ENCODE measurements at regions not wholly inside any gene's neighbourhood (a gene's known extent, or its start where the extent isn't known, plus 50 kb on each side); places are given as distances from the start of the nearest gene placed in this dataset.

GRCh38 chr7:82701949-82702348, 258.4 kb upstream of the CACNA2D1 start:
- Histone ChIP-seq H3K4me3 (ENCODE audit: control insufficient read depth in 1 of 7, extremely low read depth in 1 of 7, insufficient read depth in 4 of 7, low read depth in 2 of 7, low read length in 6 of 7) (no peak overlapping the region), H3K27ac (ENCODE audit: insufficient read depth in 1 of 2, low read depth in 1 of 2, low read length in 2 of 2, poor library complexity in 1 of 2, severe bottlenecking in 2 of 2) (no peak overlapping the region), H3K27me3 (replicated peaks in 2 of 5; ENCODE audit: control insufficient read depth in 4 of 5, insufficient read depth in 5 of 5, low read length in 4 of 5) (no peaks in the 10 kb centered on the region), H3K4me1 (ENCODE audit: control extremely low read depth in 1 of 4, control insufficient read depth in 4 of 4, insufficient read depth in 4 of 4, low read length in 3 of 4) (no peaks in the 10 kb centered on the region), H3K9me3 (ENCODE audit: control extremely low read depth in 1 of 5, control insufficient read depth in 4 of 5, insufficient read depth in 2 of 5, low read depth in 1 of 5, low read length in 4 of 5) (no peaks in the 10 kb centered on the region), H3K36me3 (ENCODE audit: control insufficient read depth in 4 of 4, insufficient read depth in 4 of 4, low read length in 3 of 4) (no peaks in the 10 kb centered on the region)
- DNase-seq: no peak
- 100% methylated on average over 1 of the region's 1 CpG for WGBS (ENCODE audit: insufficient coverage)
- POLR2A ChIA-PET: no interaction called here
- CTCF ChIA-PET: no interaction called here

- Histone ChIP-seq H3K36me3 (ENCODE audit: control insufficient read depth in 4 of 4, insufficient read depth in 4 of 4, low read length in 3 of 4) (no peaks in the 10 kb centered on the region), H3K4me3 (ENCODE audit: control insufficient read depth in 1 of 7, extremely low read depth in 1 of 7, insufficient read depth in 4 of 7, low read depth in 2 of 7, low read length in 6 of 7) (no peak overlapping the region), H3K4me1 (ENCODE audit: control extremely low read depth in 1 of 4, control insufficient read depth in 4 of 4, insufficient read depth in 4 of 4, low read length in 3 of 4) (no peaks in the 10 kb centered on the region), H3K9me3 (ENCODE audit: control extremely low read depth in 1 of 5, control insufficient read depth in 4 of 5, insufficient read depth in 2 of 5, low read depth in 1 of 5, low read length in 4 of 5) (no peaks in the 10 kb centered on the region), H3K27ac (ENCODE audit: insufficient read depth in 1 of 2, low read depth in 1 of 2, low read length in 2 of 2, poor library complexity in 1 of 2, severe bottlenecking in 2 of 2) (no peak overlapping the region), H3K27me3 (replicated peaks in 2 of 5; ENCODE audit: control insufficient read depth in 4 of 5, insufficient read depth in 5 of 5, low read length in 4 of 5) (no peaks in the 10 kb centered on the region)
- DNase-seq: no peak
- POLR2A ChIA-PET: no interaction called here
- CTCF ChIA-PET: no interaction called here
- WGBS (ENCODE audit: insufficient coverage): 88% methylated on average over 1 of the region's 2 CpGs
These were observed 257.2 kb upstream of the CACNA2D1 start for GRCh38 chr7:82700741-82701140.

- ChIA-PET CTCF (interaction anchor here (0.5 kb wide), 1 partner anchor 21 kb away, joined by 3 read pairs; no protein-coding TSS in a partner anchor), POLR2A (no interaction called here)
- Histone ChIP-seq H3K4me3 (ENCODE audit: control insufficient read depth in 1 of 7, extremely low read depth in 1 of 7, insufficient read depth in 4 of 7, low read depth in 2 of 7, low read length in 6 of 7) (no peak overlapping the region), H3K36me3 (ENCODE audit: control insufficient read depth in 4 of 4, insufficient read depth in 4 of 4, low read length in 3 of 4) (no peaks in the 10 kb centered on the region), H3K27ac (ENCODE audit: insufficient read depth in 1 of 2, low read depth in 1 of 2, low read length in 2 of 2, poor library complexity in 1 of 2, severe bottlenecking in 2 of 2) (no peak overlapping the region), H3K27me3 (replicated peaks in 2 of 5; ENCODE audit: control insufficient read depth in 4 of 5, insufficient read depth in 5 of 5, low read length in 4 of 5) (no peaks in the 10 kb centered on the region), H3K9me3 (ENCODE audit: control extremely low read depth in 1 of 5, control insufficient read depth in 4 of 5, insufficient read depth in 2 of 5, low read depth in 1 of 5, low read length in 4 of 5) (no peaks in the 10 kb centered on the region), H3K4me1 (ENCODE audit: control extremely low read depth in 1 of 4, control insufficient read depth in 4 of 4, insufficient read depth in 4 of 4, low read length in 3 of 4) (no peaks in the 10 kb centered on the region)
- WGBS (ENCODE audit: insufficient coverage): 80% methylated on average over 1 of the region's 3 CpGs
- DNase-seq: no peak
These were observed 256.2 kb upstream of the CACNA2D1 start for GRCh38 chr7:82699773-82700186.

GRCh38 chr7:82697897-82698296, 254.3 kb upstream of the CACNA2D1 start:
- ChIA-PET POLR2A (no interaction called here), CTCF (no interaction called here)
- no peak overlapping the region for H3K27ac ChIP-seq (ENCODE audit: insufficient read depth in 1 of 2, low read depth in 1 of 2, low read length in 2 of 2, poor library complexity in 1 of 2, severe bottlenecking in 2 of 2)
- no peaks in the 10 kb centered on the region for H3K4me1 ChIP-seq (ENCODE audit: control extremely low read depth in 1 of 4, control insufficient read depth in 4 of 4, insufficient read depth in 4 of 4, low read length in 3 of 4)
- no peaks in the 10 kb centered on the region for H3K9me3 ChIP-seq (ENCODE audit: control extremely low read depth in 1 of 5, control insufficient read depth in 4 of 5, insufficient read depth in 2 of 5, low read depth in 1 of 5, low read length in 4 of 5)
- H3K36me3 ChIP-seq (ENCODE audit: control insufficient read depth in 4 of 4, insufficient read depth in 4 of 4, low read length in 3 of 4): no peaks in the 10 kb centered on the region
- no CpG with 5 or more reads among the region's 3 CpGs for WGBS (ENCODE audit: insufficient coverage)
- no peaks in the 10 kb centered on the region for H3K27me3 ChIP-seq (replicated peaks in 2 of 5; ENCODE audit: control insufficient read depth in 4 of 5, insufficient read depth in 5 of 5, low read length in 4 of 5)
- no peak for DNase-seq
- no peak overlapping the region for H3K4me3 ChIP-seq (ENCODE audit: control insufficient read depth in 1 of 7, extremely low read depth in 1 of 7, insufficient read depth in 4 of 7, low read depth in 2 of 7, low read length in 6 of 7)

GRCh38 chr7:82696631-82697030, 253.1 kb upstream of the CACNA2D1 start:
- Histone ChIP-seq H3K27me3 (replicated peaks in 2 of 5; ENCODE audit: control insufficient read depth in 4 of 5, insufficient read depth in 5 of 5, low read length in 4 of 5) (no peaks in the 10 kb centered on the region), H3K9me3 (ENCODE audit: control extremely low read depth in 1 of 5, control insufficient read depth in 4 of 5, insufficient read depth in 2 of 5, low read depth in 1 of 5, low read length in 4 of 5) (no peaks in the 10 kb centered on the region), H3K4me3 (ENCODE audit: control insufficient read depth in 1 of 7, extremely low read depth in 1 of 7, insufficient read depth in 4 of 7, low read depth in 2 of 7, low read length in 6 of 7) (no peak overlapping the region), H3K4me1 (ENCODE audit: control extremely low read depth in 1 of 4, control insufficient read depth in 4 of 4, insufficient read depth in 4 of 4, low read length in 3 of 4) (no peaks in the 10 kb centered on the region), H3K36me3 (ENCODE audit: control insufficient read depth in 4 of 4, insufficient read depth in 4 of 4, low read length in 3 of 4) (no peaks in the 10 kb centered on the region), H3K27ac (ENCODE audit: insufficient read depth in 1 of 2, low read depth in 1 of 2, low read length in 2 of 2, poor library complexity in 1 of 2, severe bottlenecking in 2 of 2) (no peak overlapping the region)
- ChIA-PET POLR2A (no interaction called here), CTCF (no interaction called here)
- 100% methylated on average over 3 of the region's 3 CpGs for whole genome bisulfite sequencing (ENCODE audit: insufficient coverage)
- DNase-seq: no peak

- H3K27me3 ChIP-seq (replicated peaks in 2 of 5; ENCODE audit: control insufficient read depth in 4 of 5, insufficient read depth in 5 of 5, low read length in 4 of 5): no peaks in the 10 kb centered on the region
- no peak overlapping the region for H3K4me3 ChIP-seq (ENCODE audit: control insufficient read depth in 1 of 7, extremely low read depth in 1 of 7, insufficient read depth in 4 of 7, low read depth in 2 of 7, low read length in 6 of 7)
- no peak overlapping the region for H3K27ac ChIP-seq (ENCODE audit: insufficient read depth in 1 of 2, low read depth in 1 of 2, low read length in 2 of 2, poor library complexity in 1 of 2, severe bottlenecking in 2 of 2)
- POLR2A ChIA-PET: no interaction called here
- no peak for DNase-seq
- WGBS (ENCODE audit: insufficient coverage): 100% methylated on average over 1 of the region's 5 CpGs
- CTCF ChIA-PET: no interaction called here
- no peaks in the 10 kb centered on the region for H3K9me3 ChIP-seq (ENCODE audit: control extremely low read depth in 1 of 5, control insufficient read depth in 4 of 5, insufficient read depth in 2 of 5, low read depth in 1 of 5, low read length in 4 of 5)
- H3K4me1 ChIP-seq (ENCODE audit: control extremely low read depth in 1 of 4, control insufficient read depth in 4 of 4, insufficient read depth in 4 of 4, low read length in 3 of 4): no peaks in the 10 kb centered on the region
- H3K36me3 ChIP-seq (ENCODE audit: control insufficient read depth in 4 of 4, insufficient read depth in 4 of 4, low read length in 3 of 4): no peaks in the 10 kb centered on the region
These were observed 250.4 kb upstream of the CACNA2D1 start for GRCh38 chr7:82694022-82694421.

GRCh38 chr7:82690929-82691328, 247.4 kb upstream of the CACNA2D1 start:
- Histone ChIP-seq H3K27ac (ENCODE audit: insufficient read depth in 1 of 2, low read depth in 1 of 2, low read length in 2 of 2, poor library complexity in 1 of 2, severe bottlenecking in 2 of 2) (no peak overlapping the region), H3K4me1 (ENCODE audit: control extremely low read depth in 1 of 4, control insufficient read depth in 4 of 4, insufficient read depth in 4 of 4, low read length in 3 of 4) (no peaks in the 10 kb centered on the region), H3K36me3 (ENCODE audit: control insufficient read depth in 4 of 4, insufficient read depth in 4 of 4, low read length in 3 of 4) (no peaks in the 10 kb centered on the region), H3K4me3 (ENCODE audit: control insufficient read depth in 1 of 7, extremely low read depth in 1 of 7, insufficient read depth in 4 of 7, low read depth in 2 of 7, low read length in 6 of 7) (no peak overlapping the region), H3K27me3 (replicated peaks in 2 of 5; ENCODE audit: control insufficient read depth in 4 of 5, insufficient read depth in 5 of 5, low read length in 4 of 5) (no peaks in the 10 kb centered on the region), H3K9me3 (ENCODE audit: control extremely low read depth in 1 of 5, control insufficient read depth in 4 of 5, insufficient read depth in 2 of 5, low read depth in 1 of 5, low read length in 4 of 5) (no peaks in the 10 kb centered on the region)
- ChIA-PET CTCF (no interaction called here), POLR2A (no interaction called here)
- 98% methylated on average over 6 of the region's 7 CpGs for WGBS (ENCODE audit: insufficient coverage)
- DNase-seq: no peak

All from common myeloid progenitor, CD34-positive (primary cell).